Liver (tissue), 8 donors: ENCODE measurements at regions not wholly inside any gene's neighbourhood (a gene's known extent, or its start where the extent isn't known, plus 50 kb on each side); places are given as distances from the start of the nearest gene placed in this dataset.

Experiments used
- DNase-seq: peaks from one replicate; pipeline ENCODE4 v3.0.0-alpha.2; 2017; ENCODE audit warnings: low spot score
- H3K27ac ChIP-seq, 2 donors: one replicate each; pipeline ENCODE4 v1.7.0; 2013; ENCODE audit warnings: inconsistent platforms in 2 of 2, low read length in 2 of 2, control low read depth in 1 of 2, low read depth in 1 of 2, mild to moderate bottlenecking in 1 of 2
- H3K27me3 ChIP-seq, 4 donors: one replicate each; pipeline versions ENCODE4 v1.6.1 to v1.7.0; 2013; ENCODE audit warnings: low read length in 3 of 4, inconsistent platforms in 1 of 4, mild to moderate bottlenecking in 1 of 4, moderate library complexity in 1 of 4; ENCODE audit not compliant: control insufficient read depth in 4 of 4, insufficient read depth in 4 of 4
- H3K36me3 ChIP-seq, 4 donors: one replicate each; pipeline versions ENCODE4 v1.6.1 to v1.7.0; 2013; ENCODE audit warnings: low read length in 3 of 4, mild to moderate bottlenecking in 3 of 4, low read depth in 1 of 4, moderate library complexity in 1 of 4; ENCODE audit not compliant: control insufficient read depth in 4 of 4, insufficient read depth in 3 of 4
- H3K4me1 ChIP-seq, 4 donors: one replicate each; pipeline versions ENCODE4 v1.6.1 to v1.7.0; 2013; ENCODE audit warnings: low read length in 3 of 4, mild to moderate bottlenecking in 3 of 4, moderate library complexity in 1 of 4; ENCODE audit not compliant: control insufficient read depth in 4 of 4, insufficient read depth in 4 of 4
- H3K4me3 ChIP-seq, 3 donors: one replicate each; pipeline versions ENCODE4 v1.6.1 to v1.7.0; 2013; ENCODE audit warnings: low read length in 3 of 3, control low read depth in 1 of 3, low read depth in 1 of 3, mild to moderate bottlenecking in 1 of 3
- H3K9ac ChIP-seq, 2 donors: one replicate each; pipeline ENCODE4 v1.7.0; 2013; ENCODE audit warnings: low read length in 2 of 2, mild to moderate bottlenecking in 2 of 2, moderate library complexity in 2 of 2, control low read depth in 1 of 2, low read depth in 1 of 2
- H3K9me3 ChIP-seq, 4 donors: one replicate each; pipeline versions ENCODE4 v1.6.1 to v1.7.0; 2013; ENCODE audit warnings: low read length in 3 of 4; ENCODE audit not compliant: control insufficient read depth in 4 of 4
- EGR1 ChIP-seq, 2 donors: IDR thresholded peaks; 2 replicates each; pipeline ENCODE4 v1.6.1; 2016 to 2018; ENCODE audit warnings: antibody characterized with exemption in 2 of 2, low read depth in 2 of 2
- FOXA1 ChIP-seq: IDR thresholded peaks from 2 replicates; pipeline ENCODE4 v1.6.1; 2016; ENCODE audit warnings: antibody characterized with exemption
- FOXA2 ChIP-seq: IDR thresholded peaks from 2 replicates; pipeline ENCODE4 v1.6.1; 2016; ENCODE audit warnings: antibody characterized with exemption
- GABPA ChIP-seq, 2 donors: IDR thresholded peaks in 1 of 2; conservative IDR thresholded peaks in 1 of 2; 2 replicates each; pipeline ENCODE4 v1.6.1; 2016; ENCODE audit warnings: antibody characterized with exemption in 2 of 2, mild to moderate bottlenecking in 1 of 2, moderate library complexity in 1 of 2
- HNF4A ChIP-seq, 2 donors: conservative IDR thresholded peaks; 2 replicates each; pipeline ENCODE4 v1.6.1; 2016; ENCODE audit warnings: antibody characterized with exemption in 2 of 2, mild to moderate bottlenecking in 2 of 2
- HNF4G ChIP-seq: IDR thresholded peaks from 2 replicates; pipeline ENCODE4 v1.6.1; 2016; ENCODE audit warnings: antibody characterized with exemption
- JUND ChIP-seq, 2 donors: IDR thresholded peaks; 2 replicates each; pipeline ENCODE4 v1.6.1; 2016; ENCODE audit warnings: antibody characterized with exemption in 2 of 2
- NR2F2 ChIP-seq: IDR thresholded peaks from 2 replicates; pipeline ENCODE4 v1.6.1; 2016; ENCODE audit warnings: antibody characterized with exemption
- RAD21 ChIP-seq, 2 donors: IDR thresholded peaks; 2 replicates each; pipeline ENCODE4 v1.6.1; 2016; ENCODE audit warnings: antibody characterized with exemption in 2 of 2, mild to moderate bottlenecking in 2 of 2
- RXRA ChIP-seq, 2 donors: IDR thresholded peaks; 2 replicates each; pipeline ENCODE4 v1.6.1; 2017 to 2018; ENCODE audit warnings: antibody characterized with exemption in 2 of 2, mild to moderate bottlenecking in 1 of 2
- SP1 ChIP-seq: IDR thresholded peaks from 2 replicates; pipeline ENCODE4 v1.6.1; 2018; ENCODE audit warnings: antibody characterized with exemption, mild to moderate bottlenecking
- TAF1 ChIP-seq: conservative IDR thresholded peaks from 2 replicates; pipeline ENCODE4 v1.6.1; 2016; ENCODE audit warnings: antibody characterized with exemption, mild to moderate bottlenecking
- YY1 ChIP-seq: IDR thresholded peaks from 2 replicates; pipeline ENCODE4 v1.6.1; 2016; ENCODE audit warnings: antibody characterized with exemption, mild to moderate bottlenecking
- WGBS: extraction: QIAGEN DNeasy Blood & Tissue Kit; methylation state at CpG from one replicate; pipeline ENCODE4 v1.1.7; 2013; 5-methylcytosine and 5-hydroxymethylcytosine counted together
- TF ChIP-seq, protein P1 (sequence below): IDR thresholded peaks from 2 replicates; pipeline ENCODE4 v1.6.1; 2016; ENCODE audit warnings: antibody characterized with exemption
- TF ChIP-seq, protein P2 (sequence below): IDR thresholded peaks from 2 replicates; pipeline ENCODE4 v1.6.1; 2016; ENCODE audit warnings: antibody characterized with exemption
- TF ChIP-seq, protein P3 (sequence below): fragments of 150-350 bp; IDR thresholded peaks from 2 replicates; pipeline ENCODE4 v1.5.1; 2017; ENCODE audit warnings: improper control_type of control experiment, low read depth, low read length; ENCODE audit not compliant: missing input control
- TF ChIP-seq, protein P4 (sequence below): IDR thresholded peaks from 2 replicates; pipeline ENCODE4 v1.6.1; 2016; ENCODE audit warnings: antibody characterized with exemption, mild to moderate bottlenecking
- TF ChIP-seq, protein P5 (sequence below): IDR thresholded peaks from 2 replicates; pipeline ENCODE4 v1.6.1; 2016; ENCODE audit warnings: antibody characterized with exemption
- donor health status: healthy.
- donor health status: healthy.
- donor health status: healthy.
- donor health status: healthy.
- donor health status: healthy.

DNA sequence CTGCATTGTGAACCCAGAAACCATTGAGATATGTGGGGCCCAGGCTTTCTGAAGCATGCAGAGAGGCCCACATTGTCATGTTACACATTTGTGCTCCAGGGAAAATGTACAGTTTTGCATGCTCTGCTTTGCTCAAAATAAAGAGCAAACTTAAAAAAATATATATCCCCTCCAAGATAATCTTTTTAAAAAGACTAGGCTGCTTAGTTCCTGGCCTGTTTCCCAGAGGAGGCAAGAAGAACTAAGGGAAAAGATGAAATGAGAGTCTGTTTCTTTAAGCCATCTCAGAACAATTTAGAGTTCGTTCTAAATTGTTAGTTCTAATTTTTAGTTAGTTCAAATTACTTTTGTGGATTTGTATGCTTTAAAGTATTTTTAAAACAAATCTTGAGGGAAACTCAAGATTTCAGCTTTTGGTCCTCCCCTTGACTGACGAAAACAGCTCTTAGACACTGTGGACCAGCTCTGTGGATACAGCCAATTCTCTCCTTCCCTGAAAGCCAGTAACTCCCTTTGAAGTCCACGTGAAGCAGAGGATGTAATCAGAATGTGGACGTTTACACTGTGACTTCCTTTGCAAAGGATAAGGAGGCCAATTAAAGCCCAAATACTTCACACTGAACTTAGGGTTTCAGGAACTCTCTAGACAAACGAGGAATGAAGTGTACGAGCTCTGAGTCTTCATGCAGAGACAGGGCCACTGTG lies 84.7 kb downstream of the CD164 start:
- WGBS: 63% methylated on average over 6 of the region's 6 CpGs
- H3K27ac ChIP-seq: no peak overlapping the region
- H3K9me3 ChIP-seq: no peaks in the 10 kb centered on the region
- no peaks in the 10 kb centered on the region for H3K4me1 ChIP-seq
- DNase-seq: no peak
- no peaks in the 10 kb centered on the region for H3K27me3 ChIP-seq
- no peak overlapping the region for H3K4me3 ChIP-seq
- TF ChIP-seq, protein P1, sequence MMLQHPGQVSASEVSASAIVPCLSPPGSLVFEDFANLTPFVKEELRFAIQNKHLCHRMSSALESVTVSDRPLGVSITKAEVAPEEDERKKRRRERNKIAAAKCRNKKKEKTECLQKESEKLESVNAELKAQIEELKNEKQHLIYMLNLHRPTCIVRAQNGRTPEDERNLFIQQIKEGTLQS: no peak
- TF ChIP-seq, protein P2, sequence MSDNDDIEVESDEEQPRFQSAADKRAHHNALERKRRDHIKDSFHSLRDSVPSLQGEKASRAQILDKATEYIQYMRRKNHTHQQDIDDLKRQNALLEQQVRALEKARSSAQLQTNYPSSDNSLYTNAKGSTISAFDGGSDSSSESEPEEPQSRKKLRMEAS: no peak
- TF ChIP-seq RAD21 (IDR thresholded peaks at IDR 0.05) (no peak), RXRA (IDR thresholded peaks at IDR 0.05) (no peak), EGR1 (IDR thresholded peaks at IDR 0.05; ENCODE audit: low read depth in 2 of 2) (no peak), HNF4A (conservative IDR thresholded peaks at IDR 0.05) (no peak), GABPA (IDR thresholded peaks at IDR 0.05 in 1 of 2, conservative IDR thresholded peaks at IDR 0.05 in 1 of 2) (no peak), SP1 (no peak), TAF1 (no peak), JUND (IDR thresholded peaks at IDR 0.05) (no peak), YY1 (no peak), FOXA2 (no peak), FOXA1 (no peak), NR2F2 (no peak), HNF4G (no peak)
- TF ChIP-seq, protein P3, sequence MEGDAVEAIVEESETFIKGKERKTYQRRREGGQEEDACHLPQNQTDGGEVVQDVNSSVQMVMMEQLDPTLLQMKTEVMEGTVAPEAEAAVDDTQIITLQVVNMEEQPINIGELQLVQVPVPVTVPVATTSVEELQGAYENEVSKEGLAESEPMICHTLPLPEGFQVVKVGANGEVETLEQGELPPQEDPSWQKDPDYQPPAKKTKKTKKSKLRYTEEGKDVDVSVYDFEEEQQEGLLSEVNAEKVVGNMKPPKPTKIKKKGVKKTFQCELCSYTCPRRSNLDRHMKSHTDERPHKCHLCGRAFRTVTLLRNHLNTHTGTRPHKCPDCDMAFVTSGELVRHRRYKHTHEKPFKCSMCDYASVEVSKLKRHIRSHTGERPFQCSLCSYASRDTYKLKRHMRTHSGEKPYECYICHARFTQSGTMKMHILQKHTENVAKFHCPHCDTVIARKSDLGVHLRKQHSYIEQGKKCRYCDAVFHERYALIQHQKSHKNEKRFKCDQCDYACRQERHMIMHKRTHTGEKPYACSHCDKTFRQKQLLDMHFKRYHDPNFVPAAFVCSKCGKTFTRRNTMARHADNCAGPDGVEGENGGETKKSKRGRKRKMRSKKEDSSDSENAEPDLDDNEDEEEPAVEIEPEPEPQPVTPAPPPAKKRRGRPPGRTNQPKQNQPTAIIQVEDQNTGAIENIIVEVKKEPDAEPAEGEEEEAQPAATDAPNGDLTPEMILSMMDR: no peak
- TF ChIP-seq, protein P4, sequence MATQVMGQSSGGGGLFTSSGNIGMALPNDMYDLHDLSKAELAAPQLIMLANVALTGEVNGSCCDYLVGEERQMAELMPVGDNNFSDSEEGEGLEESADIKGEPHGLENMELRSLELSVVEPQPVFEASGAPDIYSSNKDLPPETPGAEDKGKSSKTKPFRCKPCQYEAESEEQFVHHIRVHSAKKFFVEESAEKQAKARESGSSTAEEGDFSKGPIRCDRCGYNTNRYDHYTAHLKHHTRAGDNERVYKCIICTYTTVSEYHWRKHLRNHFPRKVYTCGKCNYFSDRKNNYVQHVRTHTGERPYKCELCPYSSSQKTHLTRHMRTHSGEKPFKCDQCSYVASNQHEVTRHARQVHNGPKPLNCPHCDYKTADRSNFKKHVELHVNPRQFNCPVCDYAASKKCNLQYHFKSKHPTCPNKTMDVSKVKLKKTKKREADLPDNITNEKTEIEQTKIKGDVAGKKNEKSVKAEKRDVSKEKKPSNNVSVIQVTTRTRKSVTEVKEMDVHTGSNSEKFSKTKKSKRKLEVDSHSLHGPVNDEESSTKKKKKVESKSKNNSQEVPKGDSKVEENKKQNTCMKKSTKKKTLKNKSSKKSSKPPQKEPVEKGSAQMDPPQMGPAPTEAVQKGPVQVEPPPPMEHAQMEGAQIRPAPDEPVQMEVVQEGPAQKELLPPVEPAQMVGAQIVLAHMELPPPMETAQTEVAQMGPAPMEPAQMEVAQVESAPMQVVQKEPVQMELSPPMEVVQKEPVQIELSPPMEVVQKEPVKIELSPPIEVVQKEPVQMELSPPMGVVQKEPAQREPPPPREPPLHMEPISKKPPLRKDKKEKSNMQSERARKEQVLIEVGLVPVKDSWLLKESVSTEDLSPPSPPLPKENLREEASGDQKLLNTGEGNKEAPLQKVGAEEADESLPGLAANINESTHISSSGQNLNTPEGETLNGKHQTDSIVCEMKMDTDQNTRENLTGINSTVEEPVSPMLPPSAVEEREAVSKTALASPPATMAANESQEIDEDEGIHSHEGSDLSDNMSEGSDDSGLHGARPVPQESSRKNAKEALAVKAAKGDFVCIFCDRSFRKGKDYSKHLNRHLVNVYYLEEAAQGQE: no peak
- TF ChIP-seq, protein P5, sequence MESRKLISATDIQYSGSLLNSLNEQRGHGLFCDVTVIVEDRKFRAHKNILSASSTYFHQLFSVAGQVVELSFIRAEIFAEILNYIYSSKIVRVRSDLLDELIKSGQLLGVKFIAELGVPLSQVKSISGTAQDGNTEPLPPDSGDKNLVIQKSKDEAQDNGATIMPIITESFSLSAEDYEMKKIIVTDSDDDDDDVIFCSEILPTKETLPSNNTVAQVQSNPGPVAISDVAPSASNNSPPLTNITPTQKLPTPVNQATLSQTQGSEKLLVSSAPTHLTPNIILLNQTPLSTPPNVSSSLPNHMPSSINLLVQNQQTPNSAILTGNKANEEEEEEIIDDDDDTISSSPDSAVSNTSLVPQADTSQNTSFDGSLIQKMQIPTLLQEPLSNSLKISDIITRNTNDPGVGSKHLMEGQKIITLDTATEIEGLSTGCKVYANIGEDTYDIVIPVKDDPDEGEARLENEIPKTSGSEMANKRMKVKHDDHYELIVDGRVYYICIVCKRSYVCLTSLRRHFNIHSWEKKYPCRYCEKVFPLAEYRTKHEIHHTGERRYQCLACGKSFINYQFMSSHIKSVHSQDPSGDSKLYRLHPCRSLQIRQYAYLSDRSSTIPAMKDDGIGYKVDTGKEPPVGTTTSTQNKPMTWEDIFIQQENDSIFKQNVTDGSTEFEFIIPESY: no peak
- no peak overlapping the region for H3K9ac ChIP-seq
- no peaks in the 10 kb centered on the region for H3K36me3 ChIP-seq
